COLO829 (cell line): ENCODE measurements at regions not wholly inside any gene's neighbourhood (a gene's known extent, or its start where the extent isn't known, plus 50 kb on each side); places are given as distances from the start of the nearest gene placed in this dataset.

Experiments used
- DNase-seq: peaks from one replicate; pipeline ENCODE4 v3.0.0; 2012; ENCODE audit warnings: low spot score

- no peak for DNase-seq
Observed at GRCh38 chr2:230642966-230643365, 69.7 kb upstream of the CAB39 start.

- DNase-seq, result no peak
Observed at GRCh38 chr2:230643576-230644291, 68.9 kb upstream of the CAB39 start.

DNA sequence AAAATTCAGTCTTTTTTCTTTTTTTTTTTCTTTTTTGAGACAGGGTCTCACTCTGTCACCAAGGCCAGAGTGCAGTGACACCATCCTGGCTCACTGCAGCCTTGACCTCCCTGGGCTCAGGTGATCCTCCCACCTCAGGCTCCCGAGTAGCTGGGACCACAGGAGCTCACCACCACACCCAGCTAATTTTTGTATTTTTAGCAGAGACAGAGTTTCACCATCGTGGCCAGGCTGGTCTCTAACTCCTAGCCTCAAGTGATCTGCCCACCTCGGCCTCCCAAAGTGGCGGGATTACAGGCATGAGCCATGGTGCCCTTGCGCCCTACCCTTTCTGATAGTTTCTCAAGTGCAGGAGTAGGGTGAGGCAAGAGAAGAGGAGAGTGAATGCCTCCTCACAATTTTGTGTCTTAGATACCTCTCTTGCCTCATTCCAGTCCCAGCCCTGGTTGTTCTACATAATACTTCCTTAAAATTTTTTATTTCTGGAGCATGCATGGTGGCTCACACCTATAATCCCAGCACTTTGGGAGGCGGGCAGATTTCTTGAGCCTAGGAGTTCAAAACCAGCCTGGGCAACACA, 68.2 kb upstream of the CAB39 start:
- no peak for DNase-seq

GRCh38 chr2:230648356-230648755, 64.3 kb upstream of the CAB39 start:
- DNase-seq, result no peak

GRCh38 chr2:230650585-230651137, 62.0 kb upstream of the CAB39 start:
- DNase-seq, result peak; percentile 79

GRCh38 chr2:230654057-230654456, 58.6 kb upstream of the CAB39 start:
- DNase-seq, result no peak

DNA sequence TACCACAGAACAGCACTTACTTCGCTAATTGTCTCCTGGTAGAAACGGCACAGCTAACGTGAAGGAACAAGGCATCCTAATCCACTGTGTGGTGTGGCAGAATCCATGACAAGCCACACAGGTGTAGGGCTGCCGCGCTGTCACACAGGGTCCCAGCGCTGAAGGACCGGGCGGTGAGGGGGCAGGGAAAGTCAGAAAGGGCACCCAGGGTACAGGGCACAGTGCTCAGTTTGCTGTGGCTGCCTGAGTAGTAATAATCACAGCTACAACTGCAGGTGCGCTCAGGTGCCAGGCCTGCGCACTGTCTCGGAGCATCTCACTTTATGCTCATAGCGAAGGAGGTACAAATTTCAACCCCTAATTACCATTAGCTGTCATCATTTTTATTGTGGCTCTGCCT, 55.2 kb upstream of the CAB39 start:
- no peak for DNase-seq

DNA sequence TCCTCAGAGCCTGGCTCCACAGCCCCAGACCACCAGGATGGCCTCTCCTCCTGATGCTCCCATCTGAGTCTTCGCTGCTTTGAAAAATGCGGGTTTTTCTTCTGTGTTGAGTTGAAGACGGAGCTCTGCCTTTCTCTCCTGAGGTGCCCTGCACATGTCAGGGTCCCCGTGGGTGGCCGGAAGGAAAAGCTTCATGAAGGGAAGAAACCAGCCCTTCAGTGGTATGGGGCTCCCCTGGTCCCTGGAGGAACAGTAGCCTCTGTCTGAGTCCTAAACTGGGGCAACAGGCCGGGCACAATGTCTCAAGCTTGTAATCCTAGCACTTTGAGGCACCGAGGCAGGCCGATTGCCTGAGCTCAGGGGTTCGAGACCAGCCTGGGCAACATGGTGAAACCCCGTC, 54.7 kb upstream of the CAB39 start:
- no peak for DNase-seq

GRCh38 chr2:230658577-230658876, 54.1 kb upstream of the CAB39 start:
- no peak for DNase-seq

GRCh38 chr2:230658877-230659652, 53.6 kb upstream of the CAB39 start:
- no peak for DNase-seq

DNA sequence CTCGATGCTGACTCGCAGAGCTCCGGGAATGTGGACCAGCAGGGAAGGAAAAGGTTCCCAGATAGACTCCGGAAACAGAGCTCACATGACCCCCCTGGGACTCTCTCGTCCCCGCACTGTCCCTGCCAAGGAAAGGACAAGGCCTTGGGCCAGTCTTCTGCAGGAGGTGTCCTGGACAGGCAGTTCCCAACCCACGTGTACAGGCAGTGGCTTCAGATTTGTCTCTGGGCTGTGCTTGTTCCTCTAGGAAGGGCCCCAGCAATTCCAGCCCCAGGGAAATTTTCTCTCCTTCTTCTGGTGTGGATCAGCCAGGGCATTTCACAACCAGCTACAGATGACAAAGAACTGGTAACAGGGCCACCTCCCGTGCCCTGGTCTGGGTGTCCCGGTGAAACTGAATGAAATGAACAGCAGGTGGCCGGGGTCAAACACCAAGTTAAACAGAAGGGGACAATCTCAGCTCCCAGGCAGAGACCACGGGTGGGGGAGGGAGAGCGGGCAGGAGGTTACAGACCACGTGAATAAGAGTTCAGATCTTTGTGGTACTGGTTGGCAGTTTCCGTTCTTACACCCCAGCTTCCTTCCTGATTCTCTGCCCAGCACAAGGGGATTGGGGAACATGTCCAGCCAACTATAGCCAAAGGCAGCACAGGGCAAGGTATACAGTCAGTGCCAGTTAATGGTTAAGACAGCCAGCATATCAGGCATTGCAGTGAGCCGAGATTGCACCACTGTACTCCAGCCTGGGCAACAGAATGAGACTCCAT, 52.2 kb upstream of the CAB39 start:
- DNase-seq, result no peak

GRCh38 chr2:230661072-230661957, 51.3 kb upstream of the CAB39 start:
- DNase-seq, result no peak
